Neuronal stem cell (in vitro differentiated cells): ENCODE measurements at regions not wholly inside any gene's neighbourhood (a gene's known extent, or its start where the extent isn't known, plus 50 kb on each side); places are given as distances from the start of the nearest gene placed in this dataset.

Source experiments
- DNase-seq: peaks from one replicate; pipeline ENCODE4 v3.0.0-alpha.2; 2013; ENCODE audit warnings: low spot score
- H2AFZ ChIP-seq: one replicate; pipeline ENCODE4 v1.6.1; 2013; ENCODE audit warnings: mild to moderate bottlenecking, low read length, inconsistent platforms
- H2AK5ac ChIP-seq: 2 replicates; pipeline ENCODE4 v1.6.1; 2013; ENCODE audit warnings: low read depth, mild to moderate bottlenecking, inconsistent platforms, low read length, moderate library complexity, mixed read lengths
- H2BK120ac ChIP-seq: 2 replicates; pipeline ENCODE4 v1.6.1; 2013; ENCODE audit warnings: low read depth, mild to moderate bottlenecking, inconsistent platforms, low read length, moderate library complexity, mixed read lengths
- H2BK12ac ChIP-seq: one replicate; pipeline ENCODE4 v1.6.1; 2013; ENCODE audit warnings: low read length, inconsistent platforms
- H2BK15ac ChIP-seq: 2 replicates; pipeline ENCODE4 v1.6.1; 2013; ENCODE audit warnings: mild to moderate bottlenecking, low read length, inconsistent platforms, mixed read lengths
- H2BK5ac ChIP-seq: one replicate; pipeline ENCODE4 v1.6.1; 2013; ENCODE audit warnings: inconsistent platforms, mild to moderate bottlenecking, low read length, moderate library complexity
- H3K14ac ChIP-seq: one replicate; pipeline ENCODE4 v1.6.1; 2013; ENCODE audit warnings: low read length, inconsistent platforms
- H3K18ac ChIP-seq: 2 replicates; pipeline ENCODE4 v1.6.1; 2013; ENCODE audit warnings: low read length, inconsistent platforms
- H3K23ac ChIP-seq: 2 replicates; pipeline ENCODE4 v1.6.1; 2013; ENCODE audit warnings: low read depth, mild to moderate bottlenecking, mixed read lengths, low read length, inconsistent platforms; ENCODE audit not compliant: poor library complexity
- H3K27ac ChIP-seq: replicated peaks from 3 replicates; pipeline ENCODE4 v1.5.1; 2013; ENCODE audit warnings: low read length, inconsistent platforms
- H3K27me3 ChIP-seq, 3 experiments: 2 replicates each; pipeline ENCODE4 v1.6.1; 2013; ENCODE audit warnings: low read length in 3 of 3, mild to moderate bottlenecking in 2 of 3, inconsistent platforms in 1 of 3, low read depth in 1 of 3, mixed read lengths in 1 of 3, moderate library complexity in 1 of 3; ENCODE audit not compliant: control insufficient read depth in 3 of 3, insufficient read depth in 3 of 3
- H3K36me3 ChIP-seq, 2 donors: replicated peaks in 1 of 2; 2 replicates each; pipeline ENCODE4 v1.6.1; 2013; ENCODE audit warnings: low read length in 2 of 2; ENCODE audit not compliant: control insufficient read depth in 2 of 2, insufficient read depth in 2 of 2
- H3K4ac ChIP-seq: 2 replicates; pipeline ENCODE4 v1.6.1; 2013; ENCODE audit warnings: inconsistent platforms, mild to moderate bottlenecking, low read length, moderate library complexity
- H3K4me1 ChIP-seq, 2 donors: 1 replicate in 1 of 2; 2 replicates in 1 of 2; pipeline ENCODE4 v1.6.1; 2013; ENCODE audit warnings: low read length in 2 of 2, low read depth in 1 of 2; ENCODE audit not compliant: control insufficient read depth in 2 of 2, insufficient read depth in 1 of 2
- H3K4me2 ChIP-seq: one replicate; pipeline ENCODE4 v1.6.1; 2013; ENCODE audit warnings: mild to moderate bottlenecking, low read length, inconsistent platforms; ENCODE audit not compliant: insufficient read depth, poor library complexity, severe bottlenecking
- H3K4me3 ChIP-seq, 2 donors: 2 replicates each; pipeline ENCODE4 v1.5.1; 2013; ENCODE audit warnings: low read length in 2 of 2, mild to moderate bottlenecking in 2 of 2, inconsistent platforms in 1 of 2, moderate library complexity in 1 of 2
- H3K79me1 ChIP-seq: one replicate; pipeline ENCODE4 v1.6.1; 2013; ENCODE audit warnings: low read depth, mild to moderate bottlenecking, inconsistent platforms, low read length, moderate library complexity
- H3K9ac ChIP-seq: one replicate; pipeline ENCODE4 v1.6.1; 2013; ENCODE audit warnings: mild to moderate bottlenecking, low read depth, low read length, inconsistent platforms; ENCODE audit not compliant: poor library complexity
- H3K9me3 ChIP-seq, 2 donors: replicated peaks in 1 of 2; 2 replicates each; pipeline versions ENCODE3 to v1.6.1; 2013; ENCODE audit warnings: low read length in 2 of 2, mild to moderate bottlenecking in 2 of 2, inconsistent platforms in 1 of 2, low read depth in 1 of 2, mixed read lengths in 1 of 2, moderate library complexity in 1 of 2; ENCODE audit not compliant: control insufficient read depth in 2 of 2, insufficient read depth in 1 of 2
- H4K8ac ChIP-seq: one replicate; pipeline ENCODE4 v1.6.1; 2013; ENCODE audit warnings: low read depth, mild to moderate bottlenecking, inconsistent platforms, low read length, moderate library complexity
- H4K91ac ChIP-seq: one replicate; pipeline ENCODE4 v1.6.1; 2013; ENCODE audit warnings: low read length, low read depth, mild to moderate bottlenecking, inconsistent platforms; ENCODE audit not compliant: poor library complexity
- WGBS, 2 donors: extraction: QIAGEN DNeasy Blood & Tissue Kit; methylation state at CpG; one replicate each; pipeline ENCODE4 v1.1.7; 2013; ENCODE audit warnings: missing lambda C conversion rate in 2 of 2, mixed read lengths in 1 of 2; ENCODE audit not compliant: insufficient read length in 2 of 2, insufficient replicate concordance in 1 of 2; ENCODE audit errors: extremely low coverage in 2 of 2; 5-methylcytosine and 5-hydroxymethylcytosine counted together

- H2BK120ac ChIP-seq: no peak overlapping the region
- no peak overlapping the region for H3K27ac ChIP-seq
- no peaks in the 10 kb centered on the region for H3K36me3 ChIP-seq
- peaks cover 0 to 12% of the 10 kb centered on the region in 2 donors for H3K4me1 ChIP-seq
- H3K14ac ChIP-seq: no peak overlapping the region
- no peaks in the 10 kb centered on the region for H3K9me3 ChIP-seq
- no peak overlapping the region for H3K4me2 ChIP-seq
- no peak overlapping the region for H4K91ac ChIP-seq
- no peak overlapping the region for H2BK15ac ChIP-seq
- H2AFZ ChIP-seq: no peak overlapping the region
- no peak for DNase-seq
- H3K9ac ChIP-seq: no peak overlapping the region
- no peak overlapping the region for H4K8ac ChIP-seq
- WGBS, 2 donors: no CpG with 5 or more reads among the region's 9 CpGs
- H3K4me3 ChIP-seq: no peak overlapping the region
- no peak overlapping the region for H3K4ac ChIP-seq
- no peak overlapping the region for H2BK5ac ChIP-seq
- H2BK12ac ChIP-seq: no peak overlapping the region
- no peak overlapping the region for H2AK5ac ChIP-seq
- H3K18ac ChIP-seq: no peak overlapping the region
- peaks cover 0 to 52% (median 0%) of the 10 kb centered on the region in 3 experiments for H3K27me3 ChIP-seq
- no peak overlapping the region for H3K23ac ChIP-seq
- H3K79me1 ChIP-seq: no peaks in the 10 kb centered on the region
These were observed 151.2 kb upstream of the COL5A1 start for GRCh38 chr9:134490446-134490845.

- H2AK5ac ChIP-seq: peak overlapping the region; percentile 56
- no peak overlapping the region for H2BK5ac ChIP-seq
- H3K18ac ChIP-seq: no peak overlapping the region
- no peak overlapping the region for H3K4me3 ChIP-seq
- no peak overlapping the region for H2AFZ ChIP-seq
- no peak overlapping the region for H4K8ac ChIP-seq
- peaks cover 0 to 12% of the 10 kb centered on the region in 2 donors for H3K4me1 ChIP-seq
- DNase-seq: no peak
- H4K91ac ChIP-seq: no peak overlapping the region
- H3K9me3 ChIP-seq: no peaks in the 10 kb centered on the region
- H3K36me3 ChIP-seq: no peaks in the 10 kb centered on the region
- H2BK12ac ChIP-seq: no peak overlapping the region
- H3K27ac ChIP-seq: no peak overlapping the region
- peak overlapping the region; percentile 37 for H2BK15ac ChIP-seq
- H3K79me1 ChIP-seq: no peaks in the 10 kb centered on the region
- H3K23ac ChIP-seq: no peak overlapping the region
- H3K4ac ChIP-seq: no peak overlapping the region
- H2BK120ac ChIP-seq: no peak overlapping the region
- no CpG with 5 or more reads among the region's 21 CpGs for WGBS, 2 donors
- H3K27me3 ChIP-seq: peaks cover 0 to 43% (median 0%) of the 10 kb centered on the region in 3 experiments
- no peak overlapping the region for H3K14ac ChIP-seq
- H3K4me2 ChIP-seq: no peak overlapping the region
- H3K9ac ChIP-seq: peak overlapping the region; percentile 12
These were observed 150.3 kb upstream of the COL5A1 start for GRCh38 chr9:134491196-134491835.

- Histone ChIP-seq H3K4me1 (peaks cover 0 to 12% of the 10 kb centered on the region in 2 donors), H3K27ac (no peak overlapping the region), H2AFZ (no peak overlapping the region), H2BK5ac (no peak overlapping the region), H3K23ac (no peak overlapping the region), H3K14ac (no peak overlapping the region), H4K91ac (no peak overlapping the region), H2BK15ac (no peak overlapping the region), H2BK120ac (no peak overlapping the region), H2AK5ac (no peak overlapping the region), H4K8ac (no peak overlapping the region), H3K18ac (no peak overlapping the region), H3K79me1 (no peaks in the 10 kb centered on the region), H3K9ac (no peak overlapping the region), H3K4me2 (no peak overlapping the region), H3K27me3 (peaks cover 0 to 38% (median 0%) of the 10 kb centered on the region in 3 experiments), H2BK12ac (no peak overlapping the region), H3K9me3 (no peaks in the 10 kb centered on the region), H3K4ac (no peak overlapping the region), H3K4me3 (no peak overlapping the region), H3K36me3 (no peaks in the 10 kb centered on the region)
- no CpG with 5 or more reads among the region's 11 CpGs for WGBS, 2 donors
- no peak for DNase-seq
These were observed 149.7 kb upstream of the COL5A1 start for GRCh38 chr9:134491856-134492255.

- Histone ChIP-seq H2AK5ac (peak overlapping the region; percentile 73), H3K9ac (no peak overlapping the region), H2BK12ac (no peak overlapping the region), H3K9me3 (no peaks in the 10 kb centered on the region), H3K4me3 (no peak overlapping the region), H3K36me3 (no peaks in the 10 kb centered on the region), H3K4ac (no peak overlapping the region), H2BK15ac (peak overlapping the region; percentile 40), H2BK5ac (no peak overlapping the region), H3K4me1 (peaks cover 0 to 12% of the 10 kb centered on the region in 2 donors), H2BK120ac (no peak overlapping the region), H4K8ac (no peak overlapping the region), H3K4me2 (no peak overlapping the region), H4K91ac (no peak overlapping the region), H3K23ac (peak overlapping the region; percentile 57), H3K79me1 (no peaks in the 10 kb centered on the region), H3K27me3 (peaks cover 0 to 35% (median 0%) of the 10 kb centered on the region in 3 experiments), H3K18ac (no peak overlapping the region), H2AFZ (no peak overlapping the region), H3K14ac (peak overlapping the region; percentile 95), H3K27ac (no peak overlapping the region)
- DNase-seq: no peak
- no CpG with 5 or more reads among the region's 12 CpGs for WGBS, 2 donors
These were observed 149.3 kb upstream of the COL5A1 start for GRCh38 chr9:134492281-134492691.
